Central memory CD8-positive, alpha-beta T cell (primary cell): ENCODE measurements at regions not wholly inside any gene's neighbourhood (a gene's known extent, or its start where the extent isn't known, plus 50 kb on each side); places are given as distances from the start of the nearest gene placed in this dataset.

ENCODE experiments used
- ATAC-seq: fragments of 150-1000 bp; cut with Tn5 transposase; replicated peaks from 2 replicates; pipeline ENCODE4 v1.10.0; 2022; ENCODE audit warnings: mild to moderate bottlenecking, moderate FRiP score, moderate number of reproducible peaks; ENCODE audit not compliant: poor library complexity, severe bottlenecking; ENCODE audit errors: extremely low read depth
- DNase-seq, 2 donors: peaks; one replicate each; pipeline ENCODE4 v3.0.0; 2021; ENCODE audit warnings: low spot score in 2 of 2
- H3K27ac Mint-ChIP-seq: one replicate; pipeline ENCODE4 v1.8.0; 2022; ENCODE audit warnings: low read depth, mild to moderate bottlenecking, moderate library complexity, mixed read lengths
- H3K27me3 Mint-ChIP-seq: one replicate; pipeline ENCODE4 v1.8.0; 2022; ENCODE audit warnings: mixed read lengths
- H3K36me3 Mint-ChIP-seq: one replicate; pipeline ENCODE4 v1.8.0; 2022; ENCODE audit warnings: mild to moderate bottlenecking, moderate library complexity, mixed read lengths; ENCODE audit not compliant: insufficient read depth
- H3K4me1 Mint-ChIP-seq: one replicate; pipeline ENCODE4 v1.8.0; 2022; ENCODE audit warnings: mixed read lengths
- H3K4me3 Mint-ChIP-seq: one replicate; pipeline ENCODE4 v1.8.0; 2022; ENCODE audit warnings: mild to moderate bottlenecking, moderate library complexity, mixed read lengths
- H3K9me3 Mint-ChIP-seq: one replicate; pipeline ENCODE4 v1.8.0; 2022; ENCODE audit warnings: mixed read lengths

GRCh38 chr22:48649031-48649430, 1178.6 kb downstream of the BRD1 start:
- Mint-ChIP-seq H3K27me3 (no peaks in the 10 kb centered on the region), H3K9me3 (no peaks in the 10 kb centered on the region), H3K27ac (no peak overlapping the region), H3K4me1 (no peaks in the 10 kb centered on the region), H3K36me3 (no peaks in the 10 kb centered on the region), H3K4me3 (no peak overlapping the region)
- DNase-seq (no peak), ATAC-seq (no peak)

- H3K4me1 Mint-ChIP-seq, result no peaks in the 10 kb centered on the region
- no peak overlapping the region for H3K4me3 Mint-ChIP-seq
Measured at GRCh38 chr22:48647606-48648515, 1179.8 kb downstream of the BRD1 start.

GRCh38 chr22:48647051-48647450, 1180.6 kb downstream of the BRD1 start:
- H3K4me3 Mint-ChIP-seq, result no peak overlapping the region
- H3K9me3 Mint-ChIP-seq, result no peaks in the 10 kb centered on the region
- DNase-seq (no peak), ATAC-seq (no peak)
- H3K4me1 Mint-ChIP-seq, result no peaks in the 10 kb centered on the region
- no peak overlapping the region for H3K27ac Mint-ChIP-seq
- H3K36me3 Mint-ChIP-seq, result no peaks in the 10 kb centered on the region
- H3K27me3 Mint-ChIP-seq, result no peaks in the 10 kb centered on the region

More at GRCh38 chr22:48647606-48648515, 1179.8 kb downstream of the BRD1 start:
- ATAC-seq, result no peak
- H3K36me3 Mint-ChIP-seq, result no peaks in the 10 kb centered on the region
- no peaks in the 10 kb centered on the region for H3K9me3 Mint-ChIP-seq
- no peaks in the 10 kb centered on the region for H3K27me3 Mint-ChIP-seq
- no peak for DNase-seq
- no peak overlapping the region for H3K27ac Mint-ChIP-seq

GRCh38 chr22:48646216-48646925, 1181.3 kb downstream of the BRD1 start:
- no peaks in the 10 kb centered on the region for H3K9me3 Mint-ChIP-seq
- ATAC-seq, result no peak

GRCh38 chr22:48645766-48646165, 1181.9 kb downstream of the BRD1 start:
- H3K4me3 Mint-ChIP-seq, result no peak overlapping the region

More at GRCh38 chr22:48646216-48646925, 1181.3 kb downstream of the BRD1 start:
- H3K27ac Mint-ChIP-seq, result no peak overlapping the region
- H3K27me3 Mint-ChIP-seq, result no peaks in the 10 kb centered on the region
- no peak for DNase-seq
- no peaks in the 10 kb centered on the region for H3K36me3 Mint-ChIP-seq
- no peak overlapping the region for H3K4me3 Mint-ChIP-seq
- no peaks in the 10 kb centered on the region for H3K4me1 Mint-ChIP-seq

GRCh38 chr22:48644997-48645396, 1182.7 kb downstream of the BRD1 start:
- H3K4me3 Mint-ChIP-seq, result no peak overlapping the region

More at GRCh38 chr22:48645766-48646165, 1181.9 kb downstream of the BRD1 start:
- Mint-ChIP-seq H3K27ac (no peak overlapping the region), H3K36me3 (no peaks in the 10 kb centered on the region), H3K4me1 (no peaks in the 10 kb centered on the region), H3K9me3 (no peaks in the 10 kb centered on the region), H3K27me3 (no peaks in the 10 kb centered on the region)
- ATAC-seq (no peak), DNase-seq (no peak)

GRCh38 chr22:48644108-48644507, 1183.6 kb downstream of the BRD1 start:
- no peaks in the 10 kb centered on the region for H3K9me3 Mint-ChIP-seq
- no peaks in the 10 kb centered on the region for H3K4me1 Mint-ChIP-seq
- no peaks in the 10 kb centered on the region for H3K27me3 Mint-ChIP-seq
- H3K36me3 Mint-ChIP-seq, result no peaks in the 10 kb centered on the region
- ATAC-seq (no peak), DNase-seq (no peak)
- no peak overlapping the region for H3K4me3 Mint-ChIP-seq
- H3K27ac Mint-ChIP-seq, result no peak overlapping the region

More at GRCh38 chr22:48644997-48645396, 1182.7 kb downstream of the BRD1 start:
- no peaks in the 10 kb centered on the region for H3K9me3 Mint-ChIP-seq
- ATAC-seq (no peak), DNase-seq (no peak)
- no peaks in the 10 kb centered on the region for H3K36me3 Mint-ChIP-seq
- H3K27ac Mint-ChIP-seq, result no peak overlapping the region
- no peaks in the 10 kb centered on the region for H3K27me3 Mint-ChIP-seq
- no peaks in the 10 kb centered on the region for H3K4me1 Mint-ChIP-seq

GRCh38 chr22:48643066-48643731, 1184.5 kb downstream of the BRD1 start:
- ATAC-seq (no peak), DNase-seq (no peak)
- no peaks in the 10 kb centered on the region for H3K36me3 Mint-ChIP-seq

GRCh38 chr22:48642550-48642949, 1185.1 kb downstream of the BRD1 start:
- Mint-ChIP-seq H3K36me3 (no peaks in the 10 kb centered on the region), H3K4me1 (no peaks in the 10 kb centered on the region), H3K4me3 (no peak overlapping the region), H3K27ac (no peak overlapping the region), H3K27me3 (no peaks in the 10 kb centered on the region), H3K9me3 (no peaks in the 10 kb centered on the region)
- no peak for DNase-seq
- no peak for ATAC-seq

More at GRCh38 chr22:48643066-48643731, 1184.5 kb downstream of the BRD1 start:
- no peaks in the 10 kb centered on the region for H3K9me3 Mint-ChIP-seq
- no peak overlapping the region for H3K27ac Mint-ChIP-seq
- no peaks in the 10 kb centered on the region for H3K27me3 Mint-ChIP-seq
- no peak overlapping the region for H3K4me3 Mint-ChIP-seq
- no peaks in the 10 kb centered on the region for H3K4me1 Mint-ChIP-seq

- Mint-ChIP-seq H3K36me3 (no peaks in the 10 kb centered on the region), H3K4me3 (no peak overlapping the region), H3K4me1 (no peaks in the 10 kb centered on the region), H3K9me3 (no peaks in the 10 kb centered on the region), H3K27ac (no peak overlapping the region), H3K27me3 (no peaks in the 10 kb centered on the region)
- DNase-seq (no peak), ATAC-seq (no peak)
Measured at GRCh38 chr22:48641906-48642475, 1185.7 kb downstream of the BRD1 start.

GRCh38 chr22:48640890-48641841, 1186.5 kb downstream of the BRD1 start:
- no peak for DNase-seq
- ATAC-seq, result no peak
- Mint-ChIP-seq H3K4me1 (no peaks in the 10 kb centered on the region), H3K27me3 (no peaks in the 10 kb centered on the region), H3K9me3 (no peaks in the 10 kb centered on the region), H3K27ac (no peak overlapping the region), H3K4me3 (no peak overlapping the region), H3K36me3 (no peaks in the 10 kb centered on the region)
